ENCODE measurements at regions not wholly inside any gene's neighbourhood (a gene's known extent, or its start where the extent isn't known, plus 50 kb on each side); places are given as distances from the start of the nearest gene placed in this dataset.

DNA sequence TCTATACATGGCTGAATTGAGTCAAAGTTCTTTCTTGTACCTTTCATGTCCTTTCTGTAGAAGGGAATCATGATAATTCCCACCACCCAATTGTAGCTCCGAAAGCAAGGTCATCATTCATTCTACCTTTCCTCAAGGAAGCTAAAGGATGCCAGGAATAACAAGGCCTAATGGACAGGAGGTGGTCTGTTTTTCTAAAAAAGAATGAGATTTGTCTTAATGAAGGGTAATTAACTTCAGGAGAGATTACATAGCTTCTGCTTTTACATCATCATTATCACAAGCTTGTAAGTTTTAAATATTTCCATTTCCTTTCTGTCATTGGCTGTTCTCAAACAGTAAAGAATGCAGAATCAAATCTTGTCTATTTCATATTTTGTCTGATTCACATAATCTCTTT is 249.5 kb upstream of the SORCS1 start:
- Histone ChIP-seq H3K36me3 (ENCODE audit: control insufficient read depth, insufficient read depth, low read length) (no peaks in the 10 kb centered on the region), H3K4me1 (no peaks in the 10 kb centered on the region), H3K27me3 (replicated peaks; ENCODE audit: control insufficient read depth, insufficient read depth, low read length) (no peaks in the 10 kb centered on the region), H3K4me3 (ENCODE audit: low read depth, low read length) (no peak overlapping the region), H3K9me3 (no peaks in the 10 kb centered on the region)
- Mint-ChIP-seq H3K9me3 (ENCODE audit: unreplicated experiment) (no peaks in the 10 kb centered on the region), H3K27ac (ENCODE audit: unreplicated experiment) (no peak overlapping the region), H3K27me3 (ENCODE audit: insufficient read depth, unreplicated experiment) (peaks cover 6% of the 10 kb centered on the region), H3K36me3 (ENCODE audit: insufficient read depth, unreplicated experiment) (no peaks in the 10 kb centered on the region), H3K4me3 (ENCODE audit: unreplicated experiment) (no peak overlapping the region), H3K4me1 (ENCODE audit: low read depth, unreplicated experiment) (no peaks in the 10 kb centered on the region)
- CTCF ChIA-PET, result no interaction called here
- no TSS peak for BruUV-seq (replicated peaks)
- POLR2A ChIA-PET, result no interaction called here
- TF ChIP-seq CTCF (IDR thresholded peaks at IDR 0.05; ENCODE audit: insufficient read depth in 1 of 2, low read depth in 1 of 2, low read length in 1 of 2, severe bottlenecking in 1 of 2, unreplicated experiment in 1 of 2), result no peak
- DNase-seq, result no peak
- intact Hi-C loops (cut with micrococcal nuclease; ENCODE audit: unreplicated experiment), result loop anchor here (10.0 kb wide), 1 partner anchor 1371 kb away; no protein-coding TSS in a partner anchor

DNA sequence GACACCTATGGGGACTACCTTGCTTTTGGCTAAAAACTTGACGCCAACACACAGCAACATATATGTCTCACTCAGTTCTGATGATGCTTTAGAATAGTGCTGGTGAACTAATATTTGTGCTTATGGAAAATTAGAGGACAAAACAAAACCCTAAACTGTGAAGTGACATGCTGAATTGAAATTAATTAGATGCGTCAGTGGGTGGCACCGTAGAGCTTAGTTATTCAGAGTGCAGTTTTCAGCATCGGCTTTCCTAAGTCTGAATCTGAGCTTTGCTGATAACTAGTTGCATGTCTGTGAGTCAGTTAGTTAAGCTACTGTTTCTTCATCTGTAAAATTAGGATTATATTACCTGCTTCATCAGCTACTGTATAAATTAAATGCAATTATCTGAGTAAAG is 245.0 kb upstream of the SORCS1 start:
- Histone ChIP-seq H3K4me3 (ENCODE audit: low read depth, low read length) (no peak overlapping the region), H3K27me3 (replicated peaks; ENCODE audit: control insufficient read depth, insufficient read depth, low read length) (no peaks in the 10 kb centered on the region), H3K36me3 (ENCODE audit: control insufficient read depth, insufficient read depth, low read length) (no peaks in the 10 kb centered on the region), H3K9me3 (no peaks in the 10 kb centered on the region), H3K4me1 (no peaks in the 10 kb centered on the region)
- no peaks in the 10 kb centered on the region for H3K4me1 Mint-ChIP-seq (ENCODE audit: low read depth, unreplicated experiment)
- peak; percentile 22 to 29 for TF ChIP-seq CTCF (IDR thresholded peaks at IDR 0.05; ENCODE audit: insufficient read depth in 1 of 2, low read depth in 1 of 2, low read length in 1 of 2, severe bottlenecking in 1 of 2, unreplicated experiment in 1 of 2)
- no peaks in the 10 kb centered on the region for H3K36me3 Mint-ChIP-seq (ENCODE audit: insufficient read depth, unreplicated experiment)
- ChIA-PET CTCF (interaction anchor here (0.6 kb wide), 1 partner anchor 405 kb away, joined by 3 read pairs; no protein-coding TSS in a partner anchor), POLR2A (no interaction called here)
- H3K27ac Mint-ChIP-seq (ENCODE audit: unreplicated experiment), result no peak overlapping the region
- H3K27me3 Mint-ChIP-seq (ENCODE audit: insufficient read depth, unreplicated experiment), result peaks cover 6% of the 10 kb centered on the region
- DNase-seq, result peak in 1 of 2 experiments; percentile 9
- intact Hi-C loops (cut with micrococcal nuclease; ENCODE audit: unreplicated experiment), result no loop called here
- no peak overlapping the region for H3K4me3 Mint-ChIP-seq (ENCODE audit: unreplicated experiment)
- no peaks in the 10 kb centered on the region for H3K9me3 Mint-ChIP-seq (ENCODE audit: unreplicated experiment)
- no TSS peak for BruUV-seq (replicated peaks)

- Histone ChIP-seq H3K36me3 (ENCODE audit: control insufficient read depth, insufficient read depth, low read length) (no peaks in the 10 kb centered on the region), H3K27me3 (replicated peaks; ENCODE audit: control insufficient read depth, insufficient read depth, low read length) (no peaks in the 10 kb centered on the region), H3K4me1 (no peaks in the 10 kb centered on the region), H3K9me3 (no peaks in the 10 kb centered on the region), H3K4me3 (ENCODE audit: low read depth, low read length) (no peak overlapping the region)
- Mint-ChIP-seq H3K4me1 (ENCODE audit: low read depth, unreplicated experiment) (no peaks in the 10 kb centered on the region), H3K27me3 (ENCODE audit: insufficient read depth, unreplicated experiment) (no peaks in the 10 kb centered on the region), H3K27ac (ENCODE audit: unreplicated experiment) (no peak overlapping the region), H3K36me3 (ENCODE audit: insufficient read depth, unreplicated experiment) (no peaks in the 10 kb centered on the region), H3K4me3 (ENCODE audit: unreplicated experiment) (no peak overlapping the region), H3K9me3 (ENCODE audit: unreplicated experiment) (no peaks in the 10 kb centered on the region)
- DNase-seq, result no peak
- no TSS peak for BruUV-seq (replicated peaks)
- no peak for TF ChIP-seq CTCF (IDR thresholded peaks at IDR 0.05; ENCODE audit: insufficient read depth in 1 of 2, low read depth in 1 of 2, low read length in 1 of 2, severe bottlenecking in 1 of 2, unreplicated experiment in 1 of 2)
- ChIA-PET POLR2A (no interaction called here), CTCF (no interaction called here)
- intact Hi-C loops (cut with micrococcal nuclease; ENCODE audit: unreplicated experiment), result no loop called here
Observed at GRCh38 chr10:107398115-107398514, 233.6 kb upstream of the SORCS1 start.
